Transverse colon (tissue), 4 donors: ENCODE measurements at regions not wholly inside any gene's neighbourhood (a gene's known extent, or its start where the extent isn't known, plus 50 kb on each side); places are given as distances from the start of the nearest gene placed in this dataset.

ENCODE experiments used
- DNase-seq: peaks from one replicate; pipeline ENCODE4 v3.0.0-alpha.2; 2019
- H3K27ac ChIP-seq, 4 donors: fragments of 200-600 bp; sonication (generic); 2 replicates each; pipeline ENCODE4 v1.5.1; 2016 to 2018; ENCODE audit warnings: inconsistent platforms in 4 of 4
- H3K27me3 ChIP-seq: fragments of 200-600 bp; sonication (generic); 2 replicates; pipeline ENCODE4 v1.5.1; 2017; ENCODE audit warnings: inconsistent platforms
- H3K36me3 ChIP-seq, 4 donors: fragments of 200-600 bp; sonication (generic); 2 replicates each; pipeline ENCODE4 v1.5.1; 2017 to 2019; ENCODE audit warnings: inconsistent platforms in 4 of 4
- H3K4me1 ChIP-seq, 4 donors: fragments of 200-600 bp; sonication (generic); 2 replicates each; pipeline ENCODE4 v1.5.1; 2017 to 2020; ENCODE audit warnings: inconsistent platforms in 4 of 4
- H3K4me3 ChIP-seq, 4 donors: fragments of 200-600 bp; sonication (generic); 1 replicate in 1 of 4; 2 replicates in 3 of 4; pipeline versions ENCODE4 v1.5.1 to v1.6.1; 2017 to 2019; ENCODE audit warnings: inconsistent platforms in 4 of 4
- H3K9me3 ChIP-seq, 2 donors: fragments of 200-600 bp; sonication (generic); 2 replicates each; pipeline ENCODE4 v1.5.1; 2017 to 2019; ENCODE audit warnings: inconsistent platforms in 2 of 2
- EP300 ChIP-seq: sonication (generic); formaldehyde crosslinking; IDR thresholded peaks from one replicate; pipeline ENCODE4 v1.6.1; 2017; ENCODE audit warnings: antibody characterized with exemption, low read depth
- POLR2A ChIP-seq: fragments of 450-650 bp; IDR thresholded peaks from one replicate; pipeline ENCODE4 v1.6.1; 2016; ENCODE audit warnings: antibody characterized with exemption, mild to moderate bottlenecking, moderate library complexity
- POLR2AphosphoS5 ChIP-seq, 3 donors: sonication (generic); formaldehyde crosslinking; IDR thresholded peaks; one replicate each; pipeline ENCODE4 v1.6.1; 2016; ENCODE audit warnings: antibody characterized with exemption in 3 of 3
- WGBS, 2 donors: methylation state at CpG; one replicate each; pipeline ENCODE4 v1.1.5; 2018; ENCODE audit warnings: low coverage in 1 of 2; 5-methylcytosine and 5-hydroxymethylcytosine counted together
- in situ Hi-C, 4 donors: fragments of 200-750 bp; cut with MboI; loops; one replicate each; pipeline versions ENCODE4 v1.15.0 to v1.15.1; 2017; ENCODE audit warnings: low sequenced_read_pairs in 3 of 4, low pct_ligation_motif_present in 1 of 4, low pct_unique_long_range_greater_than_20kb in 1 of 4
- intact Hi-C: fragments of 100-400 bp; cut with DNase I; formaldehyde crosslinking; loops from one replicate; pipeline ENCODE4 v1.15.1; 2023; ENCODE audit warnings: low total_unique reads
- TF ChIP-seq, protein P1 (sequence below), 5 experiments: fragments of 200-600 bp in 3 of 5; fragments of 450-650 bp in 2 of 5; sonication (generic) in 3 of 5; IDR thresholded peaks; 1 replicate in 2 of 5; 2 replicates in 3 of 5; pipeline ENCODE4 v1.5.1; 2016 to 2017; ENCODE audit warnings: antibody characterized with exemption in 5 of 5, inconsistent platforms in 3 of 5, mild to moderate bottlenecking in 2 of 5, moderate library complexity in 1 of 5

- no peak overlapping the region for H3K4me3 ChIP-seq
- TF ChIP-seq POLR2A (no peak), EP300 (no peak)
- 77 to 82% methylated on average over 3 of the region's 3 CpGs for WGBS, 2 donors
- intact Hi-C loops (no loop called here), in situ Hi-C loops (no loop called here)
- no peak for DNase-seq
- H3K27me3 ChIP-seq, result no peaks in the 10 kb centered on the region
- H3K36me3 ChIP-seq, result no peaks in the 10 kb centered on the region
- H3K9me3 ChIP-seq, result no peaks in the 10 kb centered on the region
- no peaks in the 10 kb centered on the region for H3K4me1 ChIP-seq
- H3K27ac ChIP-seq, result no peak overlapping the region
Measured at GRCh38 chr4:156591679-156592078, 379.9 kb downstream of the PDGFC start.

- Histone ChIP-seq H3K9me3 (no peaks in the 10 kb centered on the region), H3K27me3 (no peaks in the 10 kb centered on the region), H3K4me1 (no peaks in the 10 kb centered on the region), H3K27ac (no peak overlapping the region), H3K4me3 (no peak overlapping the region), H3K36me3 (no peaks in the 10 kb centered on the region)
- in situ Hi-C loops (no loop called here), intact Hi-C loops (no loop called here)
- no peak for DNase-seq
- 59 to 66% methylated on average over 5 of the region's 5 CpGs for WGBS, 2 donors
- TF ChIP-seq POLR2A (no peak), EP300 (no peak), POLR2AphosphoS5 (IDR thresholded peaks at IDR 0.05) (no peak)
- TF ChIP-seq, protein P1, sequence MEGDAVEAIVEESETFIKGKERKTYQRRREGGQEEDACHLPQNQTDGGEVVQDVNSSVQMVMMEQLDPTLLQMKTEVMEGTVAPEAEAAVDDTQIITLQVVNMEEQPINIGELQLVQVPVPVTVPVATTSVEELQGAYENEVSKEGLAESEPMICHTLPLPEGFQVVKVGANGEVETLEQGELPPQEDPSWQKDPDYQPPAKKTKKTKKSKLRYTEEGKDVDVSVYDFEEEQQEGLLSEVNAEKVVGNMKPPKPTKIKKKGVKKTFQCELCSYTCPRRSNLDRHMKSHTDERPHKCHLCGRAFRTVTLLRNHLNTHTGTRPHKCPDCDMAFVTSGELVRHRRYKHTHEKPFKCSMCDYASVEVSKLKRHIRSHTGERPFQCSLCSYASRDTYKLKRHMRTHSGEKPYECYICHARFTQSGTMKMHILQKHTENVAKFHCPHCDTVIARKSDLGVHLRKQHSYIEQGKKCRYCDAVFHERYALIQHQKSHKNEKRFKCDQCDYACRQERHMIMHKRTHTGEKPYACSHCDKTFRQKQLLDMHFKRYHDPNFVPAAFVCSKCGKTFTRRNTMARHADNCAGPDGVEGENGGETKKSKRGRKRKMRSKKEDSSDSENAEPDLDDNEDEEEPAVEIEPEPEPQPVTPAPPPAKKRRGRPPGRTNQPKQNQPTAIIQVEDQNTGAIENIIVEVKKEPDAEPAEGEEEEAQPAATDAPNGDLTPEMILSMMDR (IDR thresholded peaks at IDR 0.05), result no peak
Measured at GRCh38 chr4:156584100-156584499, 387.5 kb downstream of the PDGFC start.

- H3K36me3 ChIP-seq, result no peaks in the 10 kb centered on the region
- no peaks in the 10 kb centered on the region for H3K4me1 ChIP-seq
- TF ChIP-seq EP300 (no peak), POLR2AphosphoS5 (IDR thresholded peaks at IDR 0.05) (no peak)
- H3K9me3 ChIP-seq, result no peaks in the 10 kb centered on the region
- DNase-seq, result no peak
- intact Hi-C loops, result no loop called here
- in situ Hi-C loops, result no loop called here
- no peak overlapping the region for H3K27ac ChIP-seq
- 87 to 100% methylated on average over 2 of the region's 2 CpGs for WGBS, 2 donors
- no peak overlapping the region for H3K4me3 ChIP-seq
- H3K27me3 ChIP-seq, result no peaks in the 10 kb centered on the region
Measured at GRCh38 chr4:156583265-156583664, 388.3 kb downstream of the PDGFC start.

DNA sequence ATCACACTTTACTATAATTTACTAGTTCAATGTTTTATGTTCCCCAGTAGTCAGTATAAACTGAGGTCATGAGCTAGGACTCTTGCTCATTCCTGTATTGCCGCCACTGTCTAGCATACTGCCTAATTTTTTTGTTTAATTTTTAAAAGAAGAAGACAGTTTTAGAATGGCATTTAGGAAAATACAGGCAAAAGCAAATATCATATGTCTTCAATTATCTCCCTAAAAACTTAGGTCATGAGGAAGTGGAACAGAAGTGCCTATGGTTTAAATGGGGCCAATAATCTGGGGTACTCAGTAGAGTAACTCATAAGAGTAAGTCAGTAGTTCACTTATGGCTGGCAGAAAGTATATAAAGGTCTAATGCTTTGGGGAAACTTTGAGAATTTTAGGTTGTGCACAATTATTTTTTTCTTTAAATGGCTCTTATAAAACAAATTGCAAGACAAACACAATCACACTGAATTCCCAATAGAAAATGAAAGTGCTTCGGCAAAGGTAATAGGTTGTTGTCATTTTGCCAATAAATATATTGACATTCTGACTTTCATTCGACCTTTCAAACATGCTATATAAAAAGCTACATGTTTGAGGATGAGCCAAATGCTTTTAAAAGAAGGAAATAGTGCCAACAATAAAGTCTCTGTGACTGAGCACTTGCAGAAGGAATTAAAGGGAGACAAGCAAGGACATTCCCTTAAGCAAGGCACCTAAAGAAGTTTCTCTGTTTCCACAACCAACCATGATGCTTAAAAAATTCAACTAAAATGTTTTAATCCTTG is 390.1 kb downstream of the PDGFC start:
- TF ChIP-seq, protein P1 (IDR thresholded peaks at IDR 0.05), result no peak
- TF ChIP-seq EP300 (no peak), POLR2AphosphoS5 (IDR thresholded peaks at IDR 0.05) (no peak), POLR2A (no peak)
- in situ Hi-C loops, result no loop called here
- no peak overlapping the region for H3K4me3 ChIP-seq

GRCh38 chr4:156578713-156579112 is 392.9 kb downstream of the PDGFC start:
- TF ChIP-seq POLR2A, result no peak
- TF ChIP-seq, protein P1 (IDR thresholded peaks at IDR 0.05), result no peak
- TF ChIP-seq POLR2AphosphoS5 (IDR thresholded peaks at IDR 0.05), result no peak
- TF ChIP-seq EP300, result no peak
- intact Hi-C loops, result no loop called here
- Histone ChIP-seq H3K4me3 (no peak overlapping the region), H3K36me3 (no peaks in the 10 kb centered on the region), H3K27ac (no peak overlapping the region), H3K9me3 (no peaks in the 10 kb centered on the region), H3K4me1 (no peaks in the 10 kb centered on the region), H3K27me3 (no peaks in the 10 kb centered on the region)
- DNase-seq, result no peak
- in situ Hi-C loops, result no loop called here

More for the DNA sequence above, 390.1 kb downstream of the PDGFC start:
- no peaks in the 10 kb centered on the region for H3K36me3 ChIP-seq
- intact Hi-C loops, result no loop called here
- no peaks in the 10 kb centered on the region for H3K4me1 ChIP-seq
- 46 to 51% methylated on average over 3 of the region's 3 CpGs for WGBS, 2 donors
- H3K27me3 ChIP-seq, result no peaks in the 10 kb centered on the region
- H3K9me3 ChIP-seq, result no peaks in the 10 kb centered on the region
- H3K27ac ChIP-seq, result no peak overlapping the region
- DNase-seq, result no peak
